Kidney (tissue), 13 donors: ENCODE measurements at regions not wholly inside any gene's neighbourhood (a gene's known extent, or its start where the extent isn't known, plus 50 kb on each side); places are given as distances from the start of the nearest gene placed in this dataset.

Source experiments
- DNase-seq, 5 donors: peaks; one replicate each; pipeline ENCODE4 v3.0.0-alpha.2; 2013 to 2020
- FAIRE-seq: peaks from 2 replicates; lab custom pipeline; 2012; peaks lifted over from hg19 to GRCh38; lab: Jason Lieb, UNC
- H3K27ac ChIP-seq, 2 donors: one replicate each; pipeline ENCODE4 v1.7.0; 2013; ENCODE audit warnings: low read depth in 2 of 2, low read length in 2 of 2, inconsistent platforms in 1 of 2
- H3K27me3 ChIP-seq: one replicate; pipeline ENCODE4 v1.7.1; 2013; ENCODE audit warnings: low read length, inconsistent platforms; ENCODE audit not compliant: control insufficient read depth, insufficient read depth
- H3K36me3 ChIP-seq, 3 donors: one replicate each; pipeline versions ENCODE4 v1.7.0 to v1.7.1; 2013; ENCODE audit warnings: low read length in 3 of 3, control low read depth in 1 of 3, inconsistent platforms in 1 of 3; ENCODE audit not compliant: insufficient read depth in 3 of 3, control insufficient read depth in 2 of 3
- H3K4me1 ChIP-seq, 3 donors: one replicate each; pipeline versions ENCODE4 v1.7.0 to v1.7.1; 2013; ENCODE audit warnings: low read length in 3 of 3, inconsistent platforms in 1 of 3, low read depth in 1 of 3; ENCODE audit not compliant: control insufficient read depth in 2 of 3, insufficient read depth in 2 of 3
- H3K4me3 ChIP-seq, 3 donors: one replicate each; pipeline versions ENCODE4 v1.7.0 to v1.8.1; 2013; ENCODE audit warnings: low read length in 3 of 3, control low read depth in 1 of 3, inconsistent platforms in 1 of 3
- H3K9ac ChIP-seq, 3 donors: one replicate each; pipeline versions ENCODE4 v1.7.0 to v1.7.1; 2013; ENCODE audit warnings: low read length in 3 of 3, control low read depth in 1 of 3, inconsistent platforms in 1 of 3
- H3K9me3 ChIP-seq, 3 donors: one replicate each; pipeline versions ENCODE4 v1.7.0 to v1.7.1; 2013; ENCODE audit warnings: low read length in 3 of 3, control low read depth in 1 of 3, inconsistent platforms in 1 of 3; ENCODE audit not compliant: control insufficient read depth in 2 of 3, insufficient read depth in 1 of 3
- CTCF ChIP-seq: IDR thresholded peaks from 3 replicates; pipeline ENCODE4 v1.5.1; 2012; ENCODE audit warnings: mild to moderate bottlenecking, moderate library complexity, borderline replicate concordance; ENCODE audit not compliant: insufficient read depth; ENCODE audit errors: extremely low read depth
- intact Hi-C: fragments of 100-400 bp; cut with DNase I; formaldehyde crosslinking; loops from one replicate; pipeline ENCODE4 v1.11.1; 2022
- donor health status: control.
- donor health status: control.
- donor health status: control.
- donor health status: control.
- donor health status: control.
- donor health status: DM: yes; HTN: yes; CAD: no.
- donor health status: Normal renal cell carcinoma (clear cell type).

- no peaks in the 10 kb centered on the region for H3K27me3 ChIP-seq
- FAIRE-seq (peak; percentile 66), DNase-seq (no peak)
- no peaks in the 10 kb centered on the region for H3K36me3 ChIP-seq
- no peaks in the 10 kb centered on the region for H3K4me1 ChIP-seq
- peak; percentile 29 for TF ChIP-seq CTCF
- no peak overlapping the region for H3K9ac ChIP-seq
- intact Hi-C loops, result no loop called here
- no peak overlapping the region for H3K27ac ChIP-seq
- H3K9me3 ChIP-seq, result no peaks in the 10 kb centered on the region
- no peak overlapping the region for H3K4me3 ChIP-seq
Measured at GRCh38 chr12:18861287-18861858, 123.5 kb downstream of the CAPZA3 start.

GRCh38 chr12:18863769-18864500, 126.0 kb downstream of the CAPZA3 start:
- no peak overlapping the region for H3K9ac ChIP-seq
- no peak for FAIRE-seq
- no peaks in the 10 kb centered on the region for H3K36me3 ChIP-seq
- TF ChIP-seq CTCF, result no peak
- H3K27ac ChIP-seq, result no peak overlapping the region
- no peak overlapping the region for H3K4me3 ChIP-seq
- no peaks in the 10 kb centered on the region for H3K4me1 ChIP-seq
- no peaks in the 10 kb centered on the region for H3K27me3 ChIP-seq
- intact Hi-C loops, result no loop called here
- no peak for DNase-seq
- H3K9me3 ChIP-seq, result no peaks in the 10 kb centered on the region

- no peaks in the 10 kb centered on the region for H3K4me1 ChIP-seq
- H3K9me3 ChIP-seq, result no peaks in the 10 kb centered on the region
- intact Hi-C loops, result no loop called here
- no peak overlapping the region for H3K4me3 ChIP-seq
- peak in 1 of 5 donors; percentile 16 for DNase-seq
- TF ChIP-seq CTCF, result no peak
- H3K27ac ChIP-seq, result no peak overlapping the region
- no peak overlapping the region for H3K9ac ChIP-seq
- H3K36me3 ChIP-seq, result no peaks in the 10 kb centered on the region
- H3K27me3 ChIP-seq, result no peaks in the 10 kb centered on the region
- FAIRE-seq, result no peak
Measured at GRCh38 chr12:18864900-18865561, 127.1 kb downstream of the CAPZA3 start.
